ENCODE measurements at regions not wholly inside any gene's neighbourhood (a gene's known extent, or its start where the extent isn't known, plus 50 kb on each side); places are given as distances from the start of the nearest gene placed in this dataset.

- DNase-seq (ENCODE audit: low spot score) = no peak
Observed at GRCh38 chr5:164600274-164600673, 1094.9 kb downstream of the MAT2B start.

DNA sequence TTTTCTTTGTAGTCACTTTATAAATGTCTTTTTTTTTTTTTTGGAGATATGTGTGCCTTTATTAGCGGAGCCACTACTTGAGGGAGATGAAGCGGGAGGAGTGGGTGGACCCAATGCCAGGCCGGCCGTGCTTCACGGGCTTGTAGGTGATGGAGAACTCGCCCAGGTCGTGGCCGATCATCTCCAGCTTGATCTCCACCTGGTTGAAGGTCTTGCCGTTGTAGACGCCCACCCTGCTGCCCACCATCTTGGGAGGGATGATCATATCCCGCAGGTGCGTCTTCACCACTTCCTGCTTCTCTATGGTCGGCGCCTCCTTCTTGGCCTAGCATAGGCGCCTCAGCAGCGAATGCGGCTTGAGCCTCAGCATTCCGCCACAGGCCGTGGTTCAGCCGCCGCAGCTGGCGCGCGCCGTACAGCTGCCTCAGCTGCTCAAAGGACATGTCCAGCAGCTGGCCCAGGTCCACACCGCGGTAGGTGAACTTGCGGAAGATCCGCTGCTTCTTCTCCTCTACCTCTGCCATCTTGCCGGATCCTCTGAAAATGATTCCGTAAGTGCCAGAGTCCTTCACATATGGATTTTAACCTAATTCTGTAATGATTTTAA, 1095.6 kb downstream of the MAT2B start:
- DNase-seq (ENCODE audit: low spot score) = no peak

DNA sequence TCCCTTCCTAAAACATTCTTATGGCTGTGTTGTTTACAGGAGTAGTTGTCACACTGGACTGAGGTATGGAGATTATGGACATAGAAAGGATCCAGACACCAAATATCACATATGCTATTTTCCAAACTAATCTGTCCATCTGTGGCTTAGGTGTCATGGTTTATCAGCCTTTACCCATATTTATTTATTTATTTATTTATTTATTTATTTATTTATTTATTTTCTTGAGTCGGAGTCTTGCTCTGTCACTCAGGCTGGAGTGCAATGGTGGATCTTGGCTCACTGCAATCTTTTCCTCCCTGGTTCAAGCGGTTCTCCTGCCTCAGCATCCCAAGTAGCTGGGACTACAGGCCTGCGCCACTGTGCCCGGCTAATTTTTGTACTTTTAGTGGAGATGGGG, 1103.1 kb downstream of the MAT2B start:
- no peak for DNase-seq (ENCODE audit: low spot score)

- DNase-seq (ENCODE audit: low spot score) = no peak
Observed at GRCh38 chr5:164610374-164610773, 1105.0 kb downstream of the MAT2B start.

- no peak for DNase-seq (ENCODE audit: low spot score)
Observed at GRCh38 chr5:164614707-164615106, 1109.3 kb downstream of the MAT2B start.

DNA sequence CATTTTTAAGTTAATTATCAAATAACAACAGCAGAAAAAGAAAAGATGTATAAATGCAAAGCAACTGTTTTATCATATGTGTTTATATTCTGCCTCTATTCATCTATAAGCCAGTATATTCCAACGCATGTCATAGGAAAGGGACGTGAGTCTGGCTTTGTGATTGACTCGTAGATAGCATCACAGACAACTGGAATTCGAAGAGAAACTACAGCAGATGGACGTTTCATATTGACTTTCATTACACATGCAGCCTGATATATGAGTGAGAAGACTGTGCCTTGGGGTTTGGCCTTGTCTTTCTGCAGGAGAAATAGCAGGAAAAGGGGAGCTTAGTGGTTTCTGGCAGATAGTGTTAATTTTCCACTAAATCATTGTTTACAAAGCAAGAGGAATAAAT, 1111.9 kb downstream of the MAT2B start:
- DNase-seq (ENCODE audit: low spot score) = no peak

GRCh38 chr5:164627021-164627420, 1121.6 kb downstream of the MAT2B start:
- no peak for DNase-seq (ENCODE audit: low spot score)

GRCh38 chr5:164636456-164636855, 1131.0 kb downstream of the MAT2B start:
- DNase-seq (ENCODE audit: low spot score) = no peak

DNA sequence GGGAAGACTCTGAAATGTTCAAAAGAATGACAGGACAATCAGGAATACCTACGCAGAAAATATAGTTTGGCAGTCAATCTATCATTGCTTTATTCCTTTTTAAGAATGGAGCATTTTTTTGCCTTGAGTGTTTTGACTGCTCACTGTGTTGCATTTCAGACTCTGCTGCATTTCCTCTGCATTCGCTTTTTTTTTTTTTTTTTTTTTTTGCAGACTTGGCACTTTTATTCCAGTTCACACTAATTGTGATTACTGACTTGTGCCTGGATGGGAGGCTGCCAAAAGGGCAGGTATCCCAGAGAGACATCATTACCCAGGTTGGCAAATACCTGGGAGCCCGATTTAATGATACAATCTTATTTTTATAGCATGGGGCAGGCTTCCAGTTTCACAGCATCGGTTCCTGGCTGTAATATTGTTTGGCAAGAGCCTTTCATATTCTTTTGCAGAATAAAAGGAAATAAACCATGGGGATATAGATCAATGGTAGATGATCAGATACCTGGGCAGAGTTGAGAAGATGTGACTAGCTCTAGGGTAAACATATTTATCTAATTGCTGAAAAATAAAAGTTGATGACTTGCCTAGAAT, 1132.6 kb downstream of the MAT2B start:
- DNase-seq (ENCODE audit: low spot score) = no peak

DNA sequence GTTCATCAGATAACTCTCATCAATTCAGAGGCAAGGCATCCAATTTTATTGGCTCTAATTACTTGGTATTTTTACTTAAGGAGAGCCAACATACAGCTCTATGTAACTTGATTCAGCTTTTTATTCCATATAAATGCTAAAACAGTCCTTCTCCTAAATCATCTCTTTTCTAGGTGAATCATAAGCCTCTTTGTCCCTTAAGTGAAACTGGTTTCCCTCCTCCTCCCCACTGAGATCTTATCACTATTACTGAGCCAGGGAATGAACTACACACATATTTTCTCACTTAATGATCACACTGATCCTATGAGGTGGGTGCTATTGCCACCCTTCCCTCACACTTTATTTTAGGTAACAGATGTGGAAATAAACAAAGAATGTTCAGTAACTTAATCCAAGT, 1143.8 kb downstream of the MAT2B start:
- no peak for DNase-seq (ENCODE audit: low spot score)

DNA sequence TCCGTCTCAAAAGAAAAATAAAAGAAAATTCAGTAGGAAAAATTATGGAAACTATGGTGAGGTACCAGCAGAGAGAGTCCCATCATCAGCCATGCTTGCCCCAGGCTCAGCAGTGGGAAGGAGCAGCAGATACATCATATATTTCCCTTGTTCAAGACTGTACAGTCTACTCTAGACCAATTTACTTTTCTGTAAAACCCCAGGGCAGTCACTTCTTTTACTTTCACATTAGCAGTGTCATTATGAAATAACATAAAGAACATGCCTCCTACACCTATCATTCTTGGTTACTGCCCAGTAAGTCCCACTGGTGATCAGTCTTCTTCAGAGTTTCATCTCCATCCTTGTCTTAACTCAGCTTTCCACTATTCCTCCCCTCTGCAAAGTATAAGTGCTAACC, 1145.0 kb downstream of the MAT2B start:
- no peak for DNase-seq (ENCODE audit: low spot score)

GRCh38 chr5:164651546-164652275, 1146.3 kb downstream of the MAT2B start:
- no peak for DNase-seq (ENCODE audit: low spot score)

GRCh38 chr5:164652276-164652660, 1146.8 kb downstream of the MAT2B start:
- DNase-seq (ENCODE audit: low spot score) = no peak

DNA sequence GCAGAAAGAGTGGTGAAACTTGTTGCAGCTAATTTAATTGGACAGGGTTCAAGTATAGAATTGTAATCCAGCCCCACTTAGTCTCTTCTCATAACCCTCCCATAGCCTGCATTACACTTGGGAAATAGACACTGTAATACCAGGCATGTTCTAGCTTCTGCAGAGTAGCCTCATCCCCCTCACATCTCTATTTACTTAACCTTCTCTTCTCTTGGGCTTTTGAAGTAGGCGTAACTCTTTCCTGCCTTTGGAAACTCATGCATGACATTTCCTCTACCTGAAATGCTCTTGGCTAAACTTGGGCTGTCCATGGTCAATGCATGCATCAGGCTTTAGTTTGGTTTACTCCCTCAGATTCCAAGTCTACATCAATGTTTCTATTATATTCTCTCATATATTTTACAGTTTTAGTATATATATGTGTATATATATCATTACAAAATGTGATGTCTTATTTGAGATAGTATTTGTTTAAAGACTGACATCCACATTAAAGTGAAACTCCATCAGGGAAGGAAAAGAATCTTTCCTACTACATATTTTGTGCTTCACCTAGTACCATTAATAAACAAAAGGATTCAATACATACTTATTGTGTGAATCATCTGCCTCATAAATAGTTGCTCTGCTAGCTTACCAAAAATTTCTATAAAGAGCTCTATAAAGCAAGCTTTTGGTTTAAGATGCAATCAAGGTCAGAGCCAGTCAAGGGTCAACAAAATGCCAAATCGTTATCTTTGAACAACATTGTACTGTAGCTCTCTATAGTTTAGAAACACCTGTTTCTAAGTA, 1158.0 kb downstream of the MAT2B start:
- peak; percentile 31 for DNase-seq (ENCODE audit: low spot score)

- peak; percentile 27 for DNase-seq (ENCODE audit: low spot score)
Observed at GRCh38 chr5:164671640-164672039, 1166.2 kb downstream of the MAT2B start.

DNA sequence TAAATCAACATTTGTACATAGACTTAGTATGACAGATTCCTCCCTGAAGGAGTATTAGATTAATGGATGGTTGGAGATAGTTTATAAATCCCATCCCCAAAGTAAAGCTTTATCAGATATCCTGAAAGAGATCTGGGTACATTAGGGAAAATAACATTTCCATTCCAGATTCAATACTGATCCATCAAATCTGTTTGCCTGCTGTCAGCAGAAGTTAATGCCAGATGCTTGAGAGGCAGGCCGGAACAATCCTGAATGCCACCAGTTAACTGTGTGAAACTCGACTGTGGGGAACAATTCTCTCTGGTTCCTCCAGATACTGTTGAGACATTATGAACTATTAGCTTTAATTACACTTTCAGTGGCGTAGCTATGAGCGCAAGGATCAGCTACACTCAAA, 1166.8 kb downstream of the MAT2B start:
- DNase-seq (ENCODE audit: low spot score) = no peak

DNA sequence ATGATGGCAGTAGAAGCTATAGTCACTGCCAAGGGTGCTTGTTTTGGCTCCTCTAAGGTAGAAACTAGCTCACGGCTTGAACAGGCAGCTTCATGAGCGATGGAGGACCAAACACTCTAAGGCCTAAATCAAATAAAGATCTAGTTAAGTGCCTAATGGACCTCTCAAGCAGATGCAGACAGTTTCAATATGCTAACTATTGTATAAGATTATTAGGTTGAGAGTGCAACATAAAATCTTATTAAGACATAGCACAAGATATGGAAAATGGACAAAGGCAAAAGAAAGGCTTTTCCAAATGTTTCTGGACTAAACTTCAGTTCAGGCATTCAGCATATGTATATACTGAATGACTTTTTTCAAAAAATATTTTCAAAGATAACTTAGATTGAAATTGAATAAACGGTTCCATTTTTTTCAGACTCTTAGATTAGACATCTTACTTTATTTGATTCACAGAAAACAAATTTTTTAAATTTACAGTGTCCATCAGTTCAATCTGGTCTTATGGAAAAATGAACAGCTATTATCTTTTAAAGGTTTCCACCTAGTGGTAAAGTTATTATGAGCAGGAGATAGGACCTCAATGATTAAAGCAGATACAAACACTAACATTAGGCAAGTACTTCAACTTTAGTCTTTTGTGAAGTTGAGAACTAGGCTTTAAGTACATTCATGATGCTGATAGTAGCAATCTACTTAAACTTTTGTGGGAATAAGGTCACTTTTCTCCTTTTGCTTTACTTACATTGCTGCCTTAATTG, 1167.7 kb downstream of the MAT2B start:
- DNase-seq (ENCODE audit: low spot score) = peak; percentile 36

GRCh38 chr5:164679461-164679860, 1174.0 kb downstream of the MAT2B start:
- no peak for DNase-seq (ENCODE audit: low spot score)

DNA sequence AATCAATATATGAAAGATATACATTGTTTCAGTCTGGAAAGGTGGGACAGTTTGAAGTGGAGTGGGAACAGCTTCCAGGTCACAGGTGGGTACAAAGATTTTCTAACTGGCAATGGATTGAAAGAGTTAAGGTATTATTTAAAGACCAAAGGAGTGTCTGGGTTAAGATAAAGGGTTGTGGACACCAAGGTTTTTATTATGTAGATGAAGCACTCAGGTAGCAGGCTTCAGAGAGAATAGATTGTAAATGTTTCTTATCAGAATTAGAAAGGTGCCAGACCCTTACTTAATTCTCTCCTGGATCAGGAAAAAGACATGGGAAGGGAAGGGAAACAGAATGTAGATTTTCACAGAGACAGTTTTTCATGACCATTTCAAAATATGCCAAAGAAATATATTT, 1174.8 kb downstream of the MAT2B start:
- DNase-seq (ENCODE audit: low spot score) = no peak

DNA sequence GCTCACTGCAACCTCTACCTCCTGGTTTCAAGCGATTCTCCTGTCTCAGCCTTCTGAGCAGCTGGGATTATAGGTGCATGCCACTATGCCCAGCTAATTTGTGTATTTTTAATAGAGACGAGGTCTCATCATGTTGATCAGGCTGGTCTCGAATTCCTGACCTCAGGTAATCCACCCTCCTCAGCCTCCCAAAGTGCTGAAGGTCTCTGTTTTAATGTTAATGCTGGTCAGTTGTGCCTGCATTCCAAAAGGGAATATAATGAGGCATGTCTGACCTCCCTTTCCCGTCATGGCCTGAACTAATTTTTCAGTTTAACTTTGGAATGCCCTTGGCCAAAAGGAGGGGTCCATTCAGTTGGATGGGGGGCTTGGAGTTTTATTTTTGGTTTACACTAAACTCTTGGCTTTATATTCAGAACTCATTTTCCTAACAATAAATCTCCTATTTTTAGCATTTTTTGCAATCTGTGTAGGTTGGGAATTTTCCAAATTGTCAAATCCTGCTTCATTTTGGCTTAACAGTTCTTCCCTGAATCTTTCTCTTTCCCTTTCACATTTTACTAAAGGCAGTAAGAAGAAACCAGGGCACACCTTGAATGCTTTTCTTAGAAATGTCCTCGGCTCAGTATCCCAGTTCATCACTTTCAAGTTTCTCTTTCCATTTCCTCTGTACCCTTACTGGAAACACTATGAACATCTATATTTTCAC, 1175.5 kb downstream of the MAT2B start:
- DNase-seq (ENCODE audit: low spot score) = no peak

GRCh38 chr5:164687391-164687790, 1182.0 kb downstream of the MAT2B start:
- DNase-seq (ENCODE audit: low spot score) = no peak

All from SW480 (cell line).